Stimulated activated CD4-positive, alpha-beta T cell treated with anti-CD3 and anti-CD28 coated beads, Interleukin-4, amount 100 ng/mL, for 1 hour (primary cell): ENCODE measurements at regions not wholly inside any gene's neighbourhood (a gene's known extent, or its start where the extent isn't known, plus 50 kb on each side); places are given as distances from the start of the nearest gene placed in this dataset.

Source experiments
- DNase-seq: peaks from one replicate; pipeline ENCODE4 v3.0.0-alpha.2; 2020

DNA sequence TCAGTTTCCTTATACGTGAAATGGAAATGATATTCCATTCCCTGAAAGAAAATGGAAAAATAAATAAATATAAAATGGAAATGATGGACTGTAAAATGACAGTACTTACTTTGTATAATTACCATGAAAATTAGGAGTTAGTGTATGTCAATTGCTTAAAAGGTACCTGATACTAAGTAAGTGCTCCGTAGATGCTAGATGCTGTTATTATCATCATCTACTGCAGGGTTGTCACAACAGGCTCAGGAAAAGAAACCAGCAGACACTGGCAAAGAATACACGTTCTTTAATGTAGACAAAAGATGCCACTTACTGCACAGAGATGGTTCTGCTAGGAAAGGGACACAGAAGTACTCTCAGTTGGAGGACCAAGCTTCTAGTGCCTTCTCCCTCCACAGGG lies 64.0 kb upstream of the KCNN2 start:
- no peak for DNase-seq

- DNase-seq = no peak
These were observed 56.3 kb upstream of the KCNN2 start for GRCh38 chr5:114305402-114306207.

GRCh38 chr5:114308017-114308416 lies 53.9 kb upstream of the KCNN2 start:
- no peak for DNase-seq

- no peak for DNase-seq
These were observed 53.4 kb upstream of the KCNN2 start for GRCh38 chr5:114308508-114308907.

- no peak for DNase-seq
These were observed 51.2 kb upstream of the KCNN2 start for GRCh38 chr5:114310666-114311065.

GRCh38 chr5:114311281-114311680 lies 50.6 kb upstream of the KCNN2 start:
- no peak for DNase-seq

DNA sequence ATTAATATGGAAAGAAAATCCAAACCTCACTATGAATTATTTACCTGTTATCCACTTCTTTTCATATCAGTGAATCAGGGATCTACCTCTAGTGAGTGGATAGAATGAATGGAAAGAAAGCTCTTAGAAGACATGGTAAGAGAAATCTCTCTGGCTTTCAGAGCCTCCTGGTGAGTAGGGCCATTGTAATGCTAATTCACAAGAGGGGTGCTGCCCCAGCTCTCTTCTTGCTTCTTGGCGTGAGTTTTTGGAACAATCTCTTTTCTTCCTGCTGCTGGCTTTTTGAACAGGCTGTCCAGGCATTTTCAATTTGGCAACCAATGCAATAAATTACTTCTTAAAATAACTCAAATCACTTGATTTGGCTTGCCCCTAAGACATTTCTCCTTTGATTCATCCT lies 49.9 kb upstream of the KCNN2 start:
- DNase-seq = no peak
